H9 (cell line): ENCODE measurements at regions not wholly inside any gene's neighbourhood (a gene's known extent, or its start where the extent isn't known, plus 50 kb on each side); places are given as distances from the start of the nearest gene placed in this dataset.

Experiments
- DNase-seq: peaks from one replicate; pipeline ENCODE4 v3.0.0-alpha.2; 2017
- H2AFZ ChIP-seq: one replicate; pipeline ENCODE4 v1.6.1; 2013; ENCODE audit warnings: mild to moderate bottlenecking, low read length, control low read depth, moderate library complexity
- H2AK5ac ChIP-seq: 2 replicates; pipeline ENCODE4 v1.6.1; 2013; ENCODE audit warnings: low read length, control low read depth, mixed read lengths; ENCODE audit not compliant: insufficient read length
- H2BK120ac ChIP-seq: one replicate; pipeline ENCODE4 v1.6.1; 2013; ENCODE audit warnings: low read depth, mild to moderate bottlenecking, low read length, control low read depth, inconsistent platforms; ENCODE audit not compliant: poor library complexity, severe bottlenecking
- H2BK12ac ChIP-seq: 2 replicates; pipeline ENCODE4 v1.6.1; 2013; ENCODE audit warnings: low read length, control low read depth, mixed read lengths, low read depth; ENCODE audit not compliant: insufficient read length
- H2BK15ac ChIP-seq: 2 replicates; pipeline ENCODE4 v1.6.1; 2013; ENCODE audit warnings: low read depth, low read length, control low read depth
- H2BK20ac ChIP-seq: one replicate; pipeline ENCODE4 v1.6.1; 2013; ENCODE audit warnings: low read depth, mild to moderate bottlenecking, low read length, control low read depth, inconsistent platforms; ENCODE audit not compliant: poor library complexity, severe bottlenecking
- H2BK5ac ChIP-seq: 2 replicates; pipeline ENCODE4 v1.6.1; 2013; ENCODE audit warnings: low read length, control low read depth, mixed read lengths; ENCODE audit not compliant: insufficient read length
- H3K14ac ChIP-seq: 2 replicates; pipeline ENCODE4 v1.6.1; 2013; ENCODE audit warnings: low read length, control low read depth; ENCODE audit not compliant: insufficient read depth
- H3K18ac ChIP-seq: 2 replicates; pipeline ENCODE4 v1.6.1; 2013; ENCODE audit warnings: low read depth, mild to moderate bottlenecking, mixed read lengths, low read length, control low read depth; ENCODE audit not compliant: insufficient read length
- H3K23ac ChIP-seq: 2 replicates; pipeline ENCODE4 v1.6.1; 2013; ENCODE audit warnings: low read length, control low read depth, mixed read lengths, low read depth; ENCODE audit not compliant: insufficient read length
- H3K23me2 ChIP-seq: 2 replicates; pipeline ENCODE4 v1.6.1; 2013; ENCODE audit warnings: low read depth, mild to moderate bottlenecking, mixed read lengths, low read length, control low read depth; ENCODE audit not compliant: insufficient read length, poor library complexity, severe bottlenecking
- H3K27ac ChIP-seq: 2 replicates; pipeline ENCODE4 v1.5.1; 2013; ENCODE audit warnings: low read length, control low read depth, mixed read lengths, low read depth; ENCODE audit not compliant: insufficient read length
- H3K27me3 ChIP-seq: 2 replicates; pipeline ENCODE4 v1.6.1; 2013; ENCODE audit warnings: low read length, control low read depth, inconsistent platforms; ENCODE audit not compliant: insufficient read depth
- H3K4ac ChIP-seq: 2 replicates; pipeline ENCODE4 v1.6.1; 2013; ENCODE audit warnings: low read depth, mild to moderate bottlenecking, control low read depth, inconsistent platforms, low read length, moderate library complexity
- H3K4me1 ChIP-seq: 2 replicates; pipeline ENCODE4 v1.6.1; 2013; ENCODE audit warnings: low read length, control low read depth, inconsistent platforms; ENCODE audit not compliant: insufficient read depth
- H3K4me2 ChIP-seq: 2 replicates; pipeline ENCODE4 v1.6.1; 2013; ENCODE audit warnings: low read length, control low read depth, mixed read lengths; ENCODE audit not compliant: insufficient read length, insufficient read depth
- H3K56ac ChIP-seq: 2 replicates; pipeline ENCODE4 v1.6.1; 2013; ENCODE audit warnings: low read depth, mild to moderate bottlenecking, mixed read lengths, low read length, control low read depth; ENCODE audit not compliant: insufficient read length
- H3K79me1 ChIP-seq: 2 replicates; pipeline ENCODE4 v1.6.1; 2013; ENCODE audit warnings: low read depth, mild to moderate bottlenecking, moderate library complexity, low read length, control low read depth, inconsistent platforms; ENCODE audit not compliant: insufficient read depth, poor library complexity, severe bottlenecking
- H3K79me2 ChIP-seq: 2 replicates; pipeline ENCODE4 v1.6.1; 2013; ENCODE audit warnings: low read length, control low read depth, inconsistent platforms; ENCODE audit not compliant: insufficient read depth
- H3K9ac ChIP-seq: 2 replicates; pipeline ENCODE4 v1.6.1; 2013; ENCODE audit warnings: low read length, control low read depth, mixed read lengths; ENCODE audit not compliant: insufficient read length; ENCODE audit errors: extremely low read depth
- H3K9me3 ChIP-seq: one replicate; pipeline ENCODE4 v1.6.1; 2013; ENCODE audit warnings: low read depth, low read length, inconsistent platforms; ENCODE audit not compliant: control insufficient read depth
- H3T11ph ChIP-seq: one replicate; pipeline ENCODE4 v1.6.1; 2013; ENCODE audit warnings: mild to moderate bottlenecking, low read length, control low read depth, inconsistent platforms
- H4K20me1 ChIP-seq: one replicate; pipeline ENCODE4 v1.6.1; 2013; ENCODE audit not compliant: control insufficient read depth, insufficient read length, insufficient read depth
- H4K5ac ChIP-seq: 2 replicates; pipeline ENCODE4 v1.6.1; 2013; ENCODE audit warnings: low read depth, mild to moderate bottlenecking, mixed read lengths, low read length, control low read depth; ENCODE audit not compliant: insufficient read length
- H4K8ac ChIP-seq: replicated peaks from 2 replicates; pipeline ENCODE4 v1.6.1; 2013; ENCODE audit warnings: low read length, control low read depth, mixed read lengths, low read depth; ENCODE audit not compliant: insufficient read length
- H4K91ac ChIP-seq: 2 replicates; pipeline ENCODE4 v1.6.1; 2013; ENCODE audit warnings: low read depth, mild to moderate bottlenecking, moderate library complexity, mixed read lengths, low read length, control low read depth; ENCODE audit not compliant: insufficient read length
- H3K27ac Mint-ChIP-seq, 3 experiments: 2 replicates in 2 of 3; 3 replicates in 1 of 3; pipeline ENCODE4 v1.8.0; 2020 to 2021; ENCODE audit warnings: mixed read lengths in 3 of 3, mild to moderate bottlenecking in 1 of 3, moderate library complexity in 1 of 3
- H3K27me3 Mint-ChIP-seq: 2 replicates; pipeline ENCODE4 v1.8.0; 2021; ENCODE audit warnings: low read depth, mild to moderate bottlenecking, moderate library complexity, mixed read lengths
- H3K36me3 Mint-ChIP-seq, 3 experiments: 2 replicates in 2 of 3; 3 replicates in 1 of 3; pipeline ENCODE4 v1.8.0; 2020 to 2021; ENCODE audit warnings: low read depth in 3 of 3, mixed read lengths in 3 of 3; ENCODE audit not compliant: insufficient read depth in 1 of 3
- H3K4me1 Mint-ChIP-seq, 2 experiments: 2 replicates each; pipeline ENCODE4 v1.8.0; 2020; ENCODE audit warnings: mixed read lengths in 2 of 2
- H3K4me3 Mint-ChIP-seq, 2 experiments: 2 replicates in 1 of 2; 3 replicates in 1 of 2; pipeline ENCODE4 v1.8.0; 2020 to 2021; ENCODE audit warnings: mild to moderate bottlenecking in 2 of 2, mixed read lengths in 2 of 2, moderate library complexity in 1 of 2
- H3K9me3 Mint-ChIP-seq, 2 experiments: 2 replicates in 1 of 2; 3 replicates in 1 of 2; pipeline ENCODE4 v1.8.0; 2020; ENCODE audit warnings: mild to moderate bottlenecking in 2 of 2, mixed read lengths in 2 of 2, moderate library complexity in 1 of 2
- WGBS: extraction: QIAGEN DNeasy Blood & Tissue Kit; methylation state at CpG from one replicate; pipeline ENCODE4 v1.1.7; 2013; ENCODE audit warnings: missing lambda C conversion rate, low lambda C conversion rate, mixed read lengths; ENCODE audit not compliant: insufficient read length; ENCODE audit errors: extremely low coverage; 5-methylcytosine and 5-hydroxymethylcytosine counted together
- TF ChIP-seq, protein P1 (sequence below): fragments of 200-600 bp; sonication (generic); conservative IDR thresholded peaks from 3 replicates; pipeline ENCODE4 v1.8.0; 2021; ENCODE audit warnings: antibody characterized with exemption, mild to moderate bottlenecking

DNA sequence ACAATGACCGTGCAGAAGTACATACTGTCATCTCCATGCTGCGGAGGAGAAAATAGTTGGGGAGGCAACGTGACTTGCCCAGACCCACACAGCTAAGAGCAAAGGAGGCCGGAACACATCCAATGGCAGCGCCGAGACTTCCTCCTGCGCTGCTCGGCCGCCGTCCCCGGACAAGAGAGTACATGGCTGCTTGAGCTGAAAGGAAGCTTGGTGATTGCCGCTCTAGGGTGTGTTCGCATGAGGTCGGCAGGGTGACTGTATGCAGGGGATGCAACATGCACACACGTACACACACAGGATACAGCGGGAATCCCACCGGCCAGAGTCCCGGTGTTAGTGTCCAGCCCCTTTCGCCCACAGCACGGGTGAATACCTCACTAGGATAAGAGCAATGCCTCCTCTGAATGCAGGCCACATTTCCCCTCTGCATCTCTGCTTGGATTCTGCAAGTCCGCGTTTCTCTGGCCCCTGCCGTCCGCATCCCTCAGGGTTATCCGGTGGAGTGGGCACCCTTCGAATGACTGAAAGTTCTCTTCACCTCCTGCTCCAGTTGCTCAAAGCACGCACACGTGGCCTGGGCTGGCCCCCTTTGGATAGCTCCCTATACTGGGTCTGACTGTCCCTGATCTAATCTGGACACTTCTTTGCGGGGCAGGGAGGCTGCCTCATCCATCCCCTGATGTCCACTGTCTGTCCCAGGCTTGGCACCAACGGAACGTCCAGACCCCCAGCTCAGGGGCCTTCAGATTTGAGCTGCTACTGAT is 78.8 kb downstream of the GSC start:
- H2BK20ac ChIP-seq, result no peak overlapping the region
- H3K4me3 Mint-ChIP-seq, result no peak overlapping the region
- H2AFZ ChIP-seq, result no peak overlapping the region
- H3K18ac ChIP-seq, result no peak overlapping the region
- no CpG with 5 or more reads among the region's 31 CpGs for WGBS
- no peaks in the 10 kb centered on the region; the same call in 1 of the 2 replicates for H3K4me1 ChIP-seq
- H3K9ac ChIP-seq, result no peak overlapping the region
- H3K27me3 Mint-ChIP-seq, result peaks cover 25% of the 10 kb centered on the region
- no peaks in the 10 kb centered on the region for H3K23me2 ChIP-seq
- H3T11ph ChIP-seq, result no peak overlapping the region
- H3K27ac Mint-ChIP-seq, result no peak overlapping the region
- H2BK12ac ChIP-seq, result no peak overlapping the region
- no peaks in the 10 kb centered on the region for H3K79me1 ChIP-seq
- H4K5ac ChIP-seq, result no peak overlapping the region
- no peak overlapping the region for H2AK5ac ChIP-seq
- no peak overlapping the region for H3K23ac ChIP-seq
- DNase-seq, result no peak
- TF ChIP-seq, protein P1, sequence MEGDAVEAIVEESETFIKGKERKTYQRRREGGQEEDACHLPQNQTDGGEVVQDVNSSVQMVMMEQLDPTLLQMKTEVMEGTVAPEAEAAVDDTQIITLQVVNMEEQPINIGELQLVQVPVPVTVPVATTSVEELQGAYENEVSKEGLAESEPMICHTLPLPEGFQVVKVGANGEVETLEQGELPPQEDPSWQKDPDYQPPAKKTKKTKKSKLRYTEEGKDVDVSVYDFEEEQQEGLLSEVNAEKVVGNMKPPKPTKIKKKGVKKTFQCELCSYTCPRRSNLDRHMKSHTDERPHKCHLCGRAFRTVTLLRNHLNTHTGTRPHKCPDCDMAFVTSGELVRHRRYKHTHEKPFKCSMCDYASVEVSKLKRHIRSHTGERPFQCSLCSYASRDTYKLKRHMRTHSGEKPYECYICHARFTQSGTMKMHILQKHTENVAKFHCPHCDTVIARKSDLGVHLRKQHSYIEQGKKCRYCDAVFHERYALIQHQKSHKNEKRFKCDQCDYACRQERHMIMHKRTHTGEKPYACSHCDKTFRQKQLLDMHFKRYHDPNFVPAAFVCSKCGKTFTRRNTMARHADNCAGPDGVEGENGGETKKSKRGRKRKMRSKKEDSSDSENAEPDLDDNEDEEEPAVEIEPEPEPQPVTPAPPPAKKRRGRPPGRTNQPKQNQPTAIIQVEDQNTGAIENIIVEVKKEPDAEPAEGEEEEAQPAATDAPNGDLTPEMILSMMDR, result no peak
- H3K79me2 ChIP-seq, result no peaks in the 10 kb centered on the region
- H3K36me3 Mint-ChIP-seq, result no peaks in the 10 kb centered on the region
- H3K27ac ChIP-seq, result no peak overlapping the region
- H4K8ac ChIP-seq, result no peak overlapping the region
- peaks cover 14 to 18% of the 10 kb centered on the region in 2 experiments for H3K4me1 Mint-ChIP-seq
- H3K56ac ChIP-seq, result no peak overlapping the region
- no peak overlapping the region for H4K91ac ChIP-seq
- no peaks in the 10 kb centered on the region for H3K9me3 ChIP-seq
- peaks cover 0 to 3% of the 10 kb centered on the region in 2 experiments; a peak in 2 of 5 replicates for H3K9me3 Mint-ChIP-seq
- no peak overlapping the region for H2BK120ac ChIP-seq
- H3K27me3 ChIP-seq, result no peaks in the 10 kb centered on the region; the same call in 1 of the 2 replicates
- H2BK15ac ChIP-seq, result no peak overlapping the region; the same call in 1 of the 2 replicates
- no peak overlapping the region for H3K4ac ChIP-seq
- H3K14ac ChIP-seq, result no peak overlapping the region
- no peaks in the 10 kb centered on the region for H4K20me1 ChIP-seq
- no peak overlapping the region for H3K4me2 ChIP-seq
- H2BK5ac ChIP-seq, result no peak overlapping the region
